ENCODE measurements at regions not wholly inside any gene's neighbourhood (a gene's known extent, or its start where the extent isn't known, plus 50 kb on each side); places are given as distances from the start of the nearest gene placed in this dataset.
"Not testable (repeated sequence)": the region's sequence is repeated elsewhere in the genome, so short reads cannot be mapped to it uniquely, and the experiment has no call there.

DNA sequence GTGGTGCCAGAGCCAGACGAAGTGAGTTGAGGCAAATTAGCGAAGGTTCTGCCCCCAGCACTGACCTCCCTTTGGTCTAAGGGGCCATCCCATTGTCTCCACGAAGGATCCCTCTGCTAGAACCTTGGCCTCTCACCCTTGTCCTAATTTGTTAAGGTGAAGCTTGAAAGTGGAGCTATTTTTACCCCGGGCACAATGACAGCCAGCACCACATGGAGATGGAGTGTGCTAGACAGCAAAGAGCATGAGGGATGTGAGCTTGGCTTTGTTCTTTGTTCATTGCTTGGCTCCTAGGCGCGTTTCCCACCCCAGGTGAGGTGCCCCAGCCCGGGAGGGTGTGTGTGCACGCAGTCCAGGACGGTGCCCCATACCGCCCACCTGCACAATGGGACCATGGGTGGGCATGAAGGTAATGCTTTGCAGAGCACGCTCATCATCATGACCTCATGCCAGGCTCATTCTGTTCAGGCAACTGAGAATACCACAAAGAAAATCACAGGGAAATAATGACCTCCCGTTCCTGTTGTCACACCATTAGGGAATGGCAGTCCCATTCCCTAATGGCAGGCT lies 361.0 kb upstream of the FZD8 start:
- no peaks in the 10 kb centered on the region for H3K27me3 Mint-ChIP-seq
- no peak for TF ChIP-seq CTCF (IDR thresholded peaks at IDR 0.05)
- H3K4me1 Mint-ChIP-seq (ENCODE audit: low read depth): no peaks in the 10 kb centered on the region
- ChIA-PET POLR2A (no interaction called here), CTCF (no interaction called here)
- no peak overlapping the region for H3K27ac Mint-ChIP-seq
- ATAC-seq (no peak), DNase-seq (no peak)
- intact Hi-C loops (cut with micrococcal nuclease): no loop called here
- peaks cover 10% of the 10 kb centered on the region for H3K9me3 Mint-ChIP-seq
- H3K36me3 Mint-ChIP-seq (ENCODE audit: low read depth): no peaks in the 10 kb centered on the region
- no peak overlapping the region for H3K4me3 Mint-ChIP-seq

- Mint-ChIP-seq H3K27me3 (no peaks in the 10 kb centered on the region), H3K4me3 (no peak overlapping the region), H3K27ac (no peak overlapping the region), H3K9me3 (peaks cover 10% of the 10 kb centered on the region), H3K4me1 (ENCODE audit: low read depth) (no peaks in the 10 kb centered on the region), H3K36me3 (ENCODE audit: low read depth) (no peaks in the 10 kb centered on the region)
- no peak for ATAC-seq
- ChIA-PET CTCF (no interaction called here), POLR2A (no interaction called here)
- TF ChIP-seq CTCF (IDR thresholded peaks at IDR 0.05): no peak
- intact Hi-C loops (cut with micrococcal nuclease): no loop called here
- no peak for DNase-seq
Observed at GRCh38 chr10:36002445-36002844, 360.3 kb upstream of the FZD8 start.

DNA sequence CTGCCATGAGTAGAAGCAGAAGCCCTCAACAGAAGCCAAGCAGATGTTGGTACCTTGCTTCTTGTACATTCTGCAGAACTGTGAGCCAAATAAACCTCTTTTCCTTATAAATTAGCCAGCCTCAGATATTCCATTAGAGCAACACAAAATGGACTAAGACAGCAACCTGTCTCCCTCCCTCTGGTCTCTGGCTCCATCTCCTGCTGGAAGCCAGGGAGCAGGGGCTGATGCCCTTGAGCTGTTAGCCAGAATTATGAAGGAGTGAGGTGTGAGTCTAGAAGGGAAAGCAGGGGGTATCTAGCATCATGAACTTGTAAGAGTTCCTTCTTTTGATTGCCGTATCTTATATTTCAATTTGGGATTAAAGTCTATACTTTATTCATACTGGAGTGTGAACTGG lies 358.7 kb upstream of the FZD8 start:
- H3K4me3 Mint-ChIP-seq; CTCF ChIA-PET; H3K27ac Mint-ChIP-seq; H3K36me3 Mint-ChIP-seq (ENCODE audit: low read depth); H3K4me1 Mint-ChIP-seq (ENCODE audit: low read depth); POLR2A ChIA-PET; DNase-seq; intact Hi-C loops (cut with micrococcal nuclease); ATAC-seq; H3K27me3 Mint-ChIP-seq; H3K9me3 Mint-ChIP-seq: not testable (repeated sequence)

GRCh38 chr10:35998026-35998425 lies 355.9 kb upstream of the FZD8 start:
- no peak for TF ChIP-seq CTCF (IDR thresholded peaks at IDR 0.05)
- no peaks in the 10 kb centered on the region for H3K27me3 Mint-ChIP-seq
- ChIA-PET CTCF (no interaction called here), POLR2A (no interaction called here)
- intact Hi-C loops (cut with micrococcal nuclease): no loop called here
- DNase-seq (no peak), ATAC-seq (no peak)
- no peaks in the 10 kb centered on the region for H3K4me1 Mint-ChIP-seq (ENCODE audit: low read depth)
- no peak overlapping the region for H3K27ac Mint-ChIP-seq
- peaks cover 4% of the 10 kb centered on the region for H3K9me3 Mint-ChIP-seq
- no peak overlapping the region for H3K4me3 Mint-ChIP-seq
- H3K36me3 Mint-ChIP-seq (ENCODE audit: low read depth): no peaks in the 10 kb centered on the region

- no peak overlapping the region for H3K4me3 Mint-ChIP-seq
- H3K9me3 Mint-ChIP-seq: peaks cover 2% of the 10 kb centered on the region
- ChIA-PET CTCF (no interaction called here), POLR2A (no interaction called here)
- H3K27ac Mint-ChIP-seq: no peak overlapping the region
- H3K27me3 Mint-ChIP-seq: no peaks in the 10 kb centered on the region
- DNase-seq (no peak), ATAC-seq (no peak)
- H3K4me1 Mint-ChIP-seq (ENCODE audit: low read depth): no peaks in the 10 kb centered on the region
- no peaks in the 10 kb centered on the region for H3K36me3 Mint-ChIP-seq (ENCODE audit: low read depth)
- intact Hi-C loops (cut with micrococcal nuclease): no loop called here
- no peak for TF ChIP-seq CTCF (IDR thresholded peaks at IDR 0.05)
Observed at GRCh38 chr10:35995485-35995884, 353.4 kb upstream of the FZD8 start.
